GM12874 (cell line): ENCODE measurements at regions not wholly inside any gene's neighbourhood (a gene's known extent, or its start where the extent isn't known, plus 50 kb on each side); places are given as distances from the start of the nearest gene placed in this dataset.

Experiments used
- TF ChIP-seq, protein P1 (sequence below): IDR thresholded peaks from 2 replicates; pipeline ENCODE4 v1.5.1; 2011; ENCODE audit warnings: low read depth, mild to moderate bottlenecking, control low read depth, low read length, moderate library complexity; ENCODE audit not compliant: insufficient read depth

DNA sequence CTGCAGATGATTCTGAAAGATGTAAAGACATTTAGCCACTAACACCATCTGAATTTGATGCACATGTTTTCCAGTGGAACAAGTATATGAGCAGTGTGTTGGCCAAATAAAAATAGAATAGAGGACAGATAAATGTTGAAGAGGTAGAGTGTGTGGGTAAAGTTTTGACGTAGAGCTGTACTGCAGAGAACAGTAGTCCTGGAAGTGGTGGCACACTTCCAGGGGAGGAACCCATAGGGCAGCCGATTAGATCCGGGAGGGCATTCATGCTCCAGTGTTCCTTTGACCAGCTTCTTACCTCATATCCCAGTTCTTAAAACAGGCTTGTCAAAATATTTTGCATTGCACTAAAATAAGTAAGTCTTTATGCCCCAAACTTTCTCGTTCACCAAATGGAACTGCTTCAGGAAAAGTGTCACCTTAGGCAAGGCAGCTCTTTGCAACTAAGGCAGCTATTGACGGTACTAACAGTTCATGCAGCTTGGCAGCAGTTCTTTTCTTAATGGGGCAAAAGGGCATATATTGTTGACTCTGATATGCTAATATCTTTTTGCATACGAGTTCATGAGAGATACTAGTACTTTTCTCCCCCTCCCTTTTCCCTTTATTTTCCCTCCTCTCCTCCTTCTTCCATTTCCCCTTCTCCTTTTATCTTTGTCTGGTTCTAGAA lies 429.3 kb upstream of the AZI2 start:
- TF ChIP-seq, protein P1, sequence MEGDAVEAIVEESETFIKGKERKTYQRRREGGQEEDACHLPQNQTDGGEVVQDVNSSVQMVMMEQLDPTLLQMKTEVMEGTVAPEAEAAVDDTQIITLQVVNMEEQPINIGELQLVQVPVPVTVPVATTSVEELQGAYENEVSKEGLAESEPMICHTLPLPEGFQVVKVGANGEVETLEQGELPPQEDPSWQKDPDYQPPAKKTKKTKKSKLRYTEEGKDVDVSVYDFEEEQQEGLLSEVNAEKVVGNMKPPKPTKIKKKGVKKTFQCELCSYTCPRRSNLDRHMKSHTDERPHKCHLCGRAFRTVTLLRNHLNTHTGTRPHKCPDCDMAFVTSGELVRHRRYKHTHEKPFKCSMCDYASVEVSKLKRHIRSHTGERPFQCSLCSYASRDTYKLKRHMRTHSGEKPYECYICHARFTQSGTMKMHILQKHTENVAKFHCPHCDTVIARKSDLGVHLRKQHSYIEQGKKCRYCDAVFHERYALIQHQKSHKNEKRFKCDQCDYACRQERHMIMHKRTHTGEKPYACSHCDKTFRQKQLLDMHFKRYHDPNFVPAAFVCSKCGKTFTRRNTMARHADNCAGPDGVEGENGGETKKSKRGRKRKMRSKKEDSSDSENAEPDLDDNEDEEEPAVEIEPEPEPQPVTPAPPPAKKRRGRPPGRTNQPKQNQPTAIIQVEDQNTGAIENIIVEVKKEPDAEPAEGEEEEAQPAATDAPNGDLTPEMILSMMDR: no peak

DNA sequence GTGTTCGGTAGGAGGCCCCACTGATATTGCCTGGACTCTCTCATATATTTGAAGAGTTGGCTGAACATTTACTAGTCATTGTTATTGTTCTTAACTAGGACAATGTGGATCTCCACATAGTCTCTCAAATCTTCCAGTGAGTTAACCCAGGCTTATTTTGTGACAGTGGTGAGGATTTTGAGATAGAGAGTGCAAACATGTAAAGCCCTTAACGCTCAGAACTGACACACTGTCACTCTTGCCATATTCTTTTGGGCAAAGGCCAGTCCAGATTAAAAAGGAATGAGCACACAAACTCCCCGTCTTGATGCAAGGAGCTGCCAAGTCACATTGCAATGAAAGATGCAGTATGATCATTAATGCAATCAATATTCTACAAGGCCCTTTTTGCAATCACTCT lies 431.9 kb upstream of the AZI2 start:
- TF ChIP-seq, protein P1: no peak

GRCh38 chr3:28781053-28781452 lies 432.4 kb upstream of the AZI2 start:
- TF ChIP-seq, protein P1: no peak

DNA sequence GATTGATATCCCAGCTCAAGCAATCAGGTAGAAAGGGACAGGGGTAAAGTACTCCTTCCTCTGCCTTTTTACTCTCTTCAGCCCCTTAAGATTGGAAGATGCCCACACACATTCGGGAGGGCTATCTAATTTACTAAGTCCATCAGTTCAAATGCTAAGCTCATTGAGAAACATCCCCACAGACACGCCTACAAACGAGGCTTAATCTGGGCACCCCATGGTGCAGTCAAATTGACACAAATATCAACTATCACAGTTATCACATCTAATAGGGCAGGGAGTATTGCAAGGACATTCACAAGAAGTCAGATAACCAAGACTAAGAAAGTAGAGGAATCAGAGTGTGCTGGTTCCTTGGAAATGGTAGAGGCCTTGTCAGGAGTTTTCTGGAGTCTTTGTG lies 437.8 kb upstream of the AZI2 start:
- TF ChIP-seq, protein P1: no peak

DNA sequence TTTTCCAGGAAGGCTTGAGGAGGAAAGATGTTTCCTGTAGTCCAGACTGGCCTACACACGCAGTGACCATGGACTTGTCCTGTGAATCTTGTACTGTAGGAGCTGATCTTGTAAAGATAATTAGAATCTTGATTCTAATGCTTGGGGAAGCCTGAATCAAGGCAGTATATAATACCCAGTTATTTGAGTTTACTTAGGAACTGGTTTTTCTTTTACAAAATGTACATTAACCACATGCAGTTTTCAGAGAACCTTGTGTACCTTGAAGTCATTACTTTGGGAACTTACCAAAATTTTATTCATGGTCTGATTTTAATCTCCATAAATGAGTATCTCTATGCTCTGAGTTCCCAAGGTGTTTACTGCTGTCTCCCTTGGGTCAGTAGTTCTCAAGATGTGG lies 439.9 kb upstream of the AZI2 start:
- TF ChIP-seq, protein P1: no peak

DNA sequence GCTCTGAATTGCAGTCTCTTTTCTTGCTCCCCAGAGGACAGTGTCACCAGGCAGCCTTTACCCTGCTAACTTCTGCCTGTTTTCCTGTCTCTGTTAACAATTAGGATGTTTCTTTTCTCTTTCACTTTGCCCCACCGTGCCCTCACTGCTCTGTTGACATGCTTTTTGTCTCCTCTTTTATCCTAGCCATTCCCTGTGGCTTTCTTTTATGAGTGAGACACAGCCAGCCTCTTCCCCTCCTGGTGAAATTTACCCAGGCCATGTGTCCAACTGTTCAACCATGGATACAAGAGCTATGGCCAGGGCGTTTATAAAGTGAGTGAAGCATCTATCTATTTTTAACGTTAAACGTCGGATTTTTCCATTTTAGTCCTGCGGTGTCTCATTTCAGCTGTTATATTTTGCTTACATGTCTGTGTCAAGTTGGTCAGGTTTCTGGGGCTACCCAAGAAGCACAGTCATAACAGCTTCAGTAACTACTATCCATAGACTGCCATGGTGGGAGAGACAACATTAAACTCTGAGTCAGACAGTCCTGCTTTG lies 443.2 kb upstream of the AZI2 start:
- TF ChIP-seq, protein P1: no peak

- TF ChIP-seq, protein P1: no peak
Measured at GRCh38 chr3:28792604-28793003, 444.0 kb upstream of the AZI2 start.
